ENCODE measurements at regions not wholly inside any gene's neighbourhood (a gene's known extent, or its start where the extent isn't known, plus 50 kb on each side); places are given as distances from the start of the nearest gene placed in this dataset.

DNA sequence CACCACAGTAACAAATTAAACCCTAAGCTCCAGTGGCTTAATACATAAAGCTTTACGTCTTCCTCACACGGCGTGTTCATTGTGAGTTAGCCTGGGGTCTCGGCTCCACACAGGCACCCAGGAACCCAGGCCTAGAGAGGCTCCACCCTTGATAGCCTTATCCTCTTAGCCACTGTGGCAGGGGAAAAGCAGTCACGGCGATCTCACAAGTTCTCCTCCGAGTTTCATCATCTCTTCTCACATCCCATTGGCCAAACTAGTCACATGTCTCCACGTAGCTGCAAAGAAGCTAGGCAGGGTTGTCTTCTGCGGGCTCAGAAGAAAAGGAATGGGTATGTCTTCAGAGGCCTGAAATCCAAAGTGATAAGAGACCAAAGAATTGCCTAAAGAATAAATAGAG lies 122.3 kb upstream of the GRIK3 start:
- no peaks in the 10 kb centered on the region for H3K27me3 ChIP-seq (ENCODE audit: control insufficient read depth, insufficient read depth, low read length)
- H4K20me1 ChIP-seq (ENCODE audit: control insufficient read depth, extremely low read depth, insufficient read depth, low read length) = no peaks in the 10 kb centered on the region
- H3K4me3 ChIP-seq (replicated peaks in 1 of 4; ENCODE audit: control extremely low read depth in 1 of 4, insufficient read depth in 1 of 4, low read depth in 3 of 4, low read length in 4 of 4) = no peak overlapping the region
- TF ChIP-seq, protein P1, sequence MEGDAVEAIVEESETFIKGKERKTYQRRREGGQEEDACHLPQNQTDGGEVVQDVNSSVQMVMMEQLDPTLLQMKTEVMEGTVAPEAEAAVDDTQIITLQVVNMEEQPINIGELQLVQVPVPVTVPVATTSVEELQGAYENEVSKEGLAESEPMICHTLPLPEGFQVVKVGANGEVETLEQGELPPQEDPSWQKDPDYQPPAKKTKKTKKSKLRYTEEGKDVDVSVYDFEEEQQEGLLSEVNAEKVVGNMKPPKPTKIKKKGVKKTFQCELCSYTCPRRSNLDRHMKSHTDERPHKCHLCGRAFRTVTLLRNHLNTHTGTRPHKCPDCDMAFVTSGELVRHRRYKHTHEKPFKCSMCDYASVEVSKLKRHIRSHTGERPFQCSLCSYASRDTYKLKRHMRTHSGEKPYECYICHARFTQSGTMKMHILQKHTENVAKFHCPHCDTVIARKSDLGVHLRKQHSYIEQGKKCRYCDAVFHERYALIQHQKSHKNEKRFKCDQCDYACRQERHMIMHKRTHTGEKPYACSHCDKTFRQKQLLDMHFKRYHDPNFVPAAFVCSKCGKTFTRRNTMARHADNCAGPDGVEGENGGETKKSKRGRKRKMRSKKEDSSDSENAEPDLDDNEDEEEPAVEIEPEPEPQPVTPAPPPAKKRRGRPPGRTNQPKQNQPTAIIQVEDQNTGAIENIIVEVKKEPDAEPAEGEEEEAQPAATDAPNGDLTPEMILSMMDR (conservative IDR thresholded peaks at IDR 0.05 in 1 of 2, IDR thresholded peaks at IDR 0.05 in 1 of 2; ENCODE audit: low read depth in 1 of 2, low read length in 2 of 2) = no peak
- no peak for TF ChIP-seq EZH2 (IDR thresholded peaks at IDR 0.05; ENCODE audit: low read length, missing control alignments)
- no peak overlapping the region for H3K4me2 ChIP-seq (ENCODE audit: extremely low read depth, insufficient read depth, low read length)
- no peak for DNase-seq (ENCODE audit: low read depth in 2 of 2)
- no peaks in the 10 kb centered on the region for H3K9me3 ChIP-seq (ENCODE audit: control insufficient read depth, insufficient read depth, low read depth, low read length)
- no peak overlapping the region for H3K9ac ChIP-seq (ENCODE audit: insufficient read depth, low read length)
- H3K79me2 ChIP-seq (ENCODE audit: control insufficient read depth, insufficient read depth, low read length) = no peaks in the 10 kb centered on the region
- H3K36me3 ChIP-seq (ENCODE audit: control insufficient read depth, insufficient read depth, low read length) = no peaks in the 10 kb centered on the region
- no peak overlapping the region for H2AFZ ChIP-seq (ENCODE audit: low read length)
- H3K4me1 ChIP-seq (ENCODE audit: control insufficient read depth, extremely low read depth, insufficient read depth, low read length) = no peaks in the 10 kb centered on the region
- no peak overlapping the region for H3K27ac ChIP-seq (ENCODE audit: insufficient read depth, low read length)

DNA sequence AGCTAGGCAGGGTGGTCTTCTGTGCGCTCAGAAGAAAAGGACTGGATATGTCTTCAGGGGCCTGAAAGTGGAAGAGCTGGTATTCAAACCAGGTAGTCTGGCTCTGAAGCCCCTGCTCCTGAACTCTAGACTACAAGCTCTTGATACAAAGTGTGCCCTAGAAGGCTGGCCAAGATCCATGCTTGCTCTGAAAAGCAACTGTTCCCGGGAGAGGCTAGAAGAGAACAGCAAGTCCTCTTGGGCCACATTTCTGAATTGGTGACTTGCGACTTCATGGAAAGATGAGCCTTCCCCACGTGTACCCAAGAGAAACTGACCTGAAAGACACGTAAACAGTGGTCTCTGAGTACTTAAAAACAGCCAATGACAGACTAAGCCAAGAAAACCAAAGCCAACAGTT lies 123.3 kb upstream of the GRIK3 start:
- no peaks in the 10 kb centered on the region for H4K20me1 ChIP-seq (ENCODE audit: control insufficient read depth, extremely low read depth, insufficient read depth, low read length)
- H3K4me2 ChIP-seq (ENCODE audit: extremely low read depth, insufficient read depth, low read length) = no peak overlapping the region
- H3K27ac ChIP-seq (ENCODE audit: insufficient read depth, low read length) = no peak overlapping the region
- no peak for DNase-seq (ENCODE audit: low read depth in 2 of 2)
- no peaks in the 10 kb centered on the region for H3K9me3 ChIP-seq (ENCODE audit: control insufficient read depth, insufficient read depth, low read depth, low read length)
- H3K79me2 ChIP-seq (ENCODE audit: control insufficient read depth, insufficient read depth, low read length) = no peaks in the 10 kb centered on the region
- H3K9ac ChIP-seq (ENCODE audit: insufficient read depth, low read length) = no peak overlapping the region
- no peak overlapping the region for H3K4me3 ChIP-seq (replicated peaks in 1 of 4; ENCODE audit: control extremely low read depth in 1 of 4, insufficient read depth in 1 of 4, low read depth in 3 of 4, low read length in 4 of 4)
- H2AFZ ChIP-seq (ENCODE audit: low read length) = no peak overlapping the region
- TF ChIP-seq, protein P1 (conservative IDR thresholded peaks at IDR 0.05 in 1 of 2, IDR thresholded peaks at IDR 0.05 in 1 of 2; ENCODE audit: low read depth in 1 of 2, low read length in 2 of 2) = no peak
- no peak for TF ChIP-seq EZH2 (IDR thresholded peaks at IDR 0.05; ENCODE audit: low read length, missing control alignments)
- H3K27me3 ChIP-seq (ENCODE audit: control insufficient read depth, insufficient read depth, low read length) = no peaks in the 10 kb centered on the region
- H3K36me3 ChIP-seq (ENCODE audit: control insufficient read depth, insufficient read depth, low read length) = no peaks in the 10 kb centered on the region
- no peaks in the 10 kb centered on the region for H3K4me1 ChIP-seq (ENCODE audit: control insufficient read depth, extremely low read depth, insufficient read depth, low read length)

DNA sequence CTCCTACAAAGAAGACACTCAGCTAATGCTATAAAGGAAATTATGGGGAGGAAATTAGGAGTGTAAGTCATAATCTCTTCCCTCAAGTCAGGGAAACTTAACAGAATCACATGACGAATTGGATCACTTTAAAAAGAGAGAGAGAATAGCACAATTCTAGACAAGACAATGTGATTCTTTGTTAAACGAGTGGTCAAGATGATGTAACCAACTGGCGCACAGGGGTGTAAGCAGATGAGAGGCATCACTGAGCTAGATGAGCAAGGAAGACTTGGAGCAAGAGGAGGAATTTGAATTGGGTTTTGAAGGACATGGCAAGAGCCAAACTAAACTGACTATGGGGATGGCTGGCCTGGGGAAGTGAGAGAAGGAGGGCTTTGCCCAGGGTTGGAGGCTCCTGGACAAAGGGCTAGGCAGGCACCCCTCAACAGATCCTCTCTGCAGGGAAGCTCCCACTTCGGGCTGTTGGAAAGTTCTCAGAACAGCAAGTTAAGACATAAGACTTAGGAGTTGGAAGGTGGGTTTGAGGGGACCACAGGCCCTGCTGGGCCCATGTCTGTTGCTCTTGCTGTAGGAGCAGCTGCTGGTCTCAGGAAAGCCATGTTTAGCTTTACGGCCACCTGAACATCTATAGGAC lies 123.9 kb upstream of the GRIK3 start:
- no peak for DNase-seq (ENCODE audit: low read depth in 2 of 2)
- no peaks in the 10 kb centered on the region for H3K9me3 ChIP-seq (ENCODE audit: control insufficient read depth, insufficient read depth, low read depth, low read length)
- TF ChIP-seq, protein P1 (conservative IDR thresholded peaks at IDR 0.05 in 1 of 2, IDR thresholded peaks at IDR 0.05 in 1 of 2; ENCODE audit: low read depth in 1 of 2, low read length in 2 of 2) = no peak
- no peak for TF ChIP-seq EZH2 (IDR thresholded peaks at IDR 0.05; ENCODE audit: low read length, missing control alignments)

More for the DNA sequence above, 123.9 kb upstream of the GRIK3 start:
- no peaks in the 10 kb centered on the region for H3K79me2 ChIP-seq (ENCODE audit: control insufficient read depth, insufficient read depth, low read length)
- H3K9ac ChIP-seq (ENCODE audit: insufficient read depth, low read length) = no peak overlapping the region
- H4K20me1 ChIP-seq (ENCODE audit: control insufficient read depth, extremely low read depth, insufficient read depth, low read length) = no peaks in the 10 kb centered on the region
- no peak overlapping the region for H3K4me2 ChIP-seq (ENCODE audit: extremely low read depth, insufficient read depth, low read length)
- H3K27ac ChIP-seq (ENCODE audit: insufficient read depth, low read length) = no peak overlapping the region
- no peak overlapping the region for H2AFZ ChIP-seq (ENCODE audit: low read length)
- no peaks in the 10 kb centered on the region for H3K27me3 ChIP-seq (ENCODE audit: control insufficient read depth, insufficient read depth, low read length)
- H3K4me1 ChIP-seq (ENCODE audit: control insufficient read depth, extremely low read depth, insufficient read depth, low read length) = no peaks in the 10 kb centered on the region
- no peaks in the 10 kb centered on the region for H3K36me3 ChIP-seq (ENCODE audit: control insufficient read depth, insufficient read depth, low read length)
- H3K4me3 ChIP-seq (replicated peaks in 1 of 4; ENCODE audit: control extremely low read depth in 1 of 4, insufficient read depth in 1 of 4, low read depth in 3 of 4, low read length in 4 of 4) = no peak overlapping the region

Data from fibroblast of lung (primary cell).